Left ventricle myocardium inferior (tissue), 1 donor: ENCODE measurements at regions not wholly inside any gene's neighbourhood (a gene's known extent, or its start where the extent isn't known, plus 50 kb on each side); places are given as distances from the start of the nearest gene placed in this dataset.
"Not testable (repeated sequence)": the region's sequence is repeated elsewhere in the genome, so short reads cannot be mapped to it uniquely, and the experiment has no call there.

Source experiments
- DNase-seq: peaks from one replicate; pipeline ENCODE4 v3.0.0-alpha.2; 2020
- H3K27ac ChIP-seq: fragments of 200-600 bp; replicated peaks from 2 replicates; pipeline ENCODE4 v1.8.0; 2021
- H3K27me3 ChIP-seq: fragments of 200-600 bp; 2 replicates; pipeline ENCODE4 v1.8.0; 2021; ENCODE audit warnings: low read depth
- H3K36me3 ChIP-seq: fragments of 200-600 bp; 2 replicates; pipeline ENCODE4 v1.8.0; 2021
- H3K4me1 ChIP-seq: fragments of 200-600 bp; 2 replicates; pipeline ENCODE4 v1.8.0; 2021
- H3K4me3 ChIP-seq: fragments of 200-600 bp; 2 replicates; pipeline ENCODE4 v1.8.0; 2021; ENCODE audit warnings: mild to moderate bottlenecking, moderate library complexity
- H3K9me3 ChIP-seq: fragments of 200-600 bp; replicated peaks from 2 replicates; pipeline ENCODE4 v1.8.0; 2021
- intact Hi-C: fragments of 100-400 bp; cut with micrococcal nuclease; formaldehyde crosslinking; loops from one replicate; pipeline ENCODE4 v1.11.0; 2022
- TF ChIP-seq, protein P1 (sequence below): fragments of 200-600 bp; IDR thresholded peaks from 2 replicates; pipeline ENCODE4 v1.8.0; 2021; ENCODE audit warnings: antibody characterized with exemption, mild to moderate bottlenecking, borderline replicate concordance
- donor health status: DM: no; HTN: yes; CAD: no; lungs with severe emphysema.

DNA sequence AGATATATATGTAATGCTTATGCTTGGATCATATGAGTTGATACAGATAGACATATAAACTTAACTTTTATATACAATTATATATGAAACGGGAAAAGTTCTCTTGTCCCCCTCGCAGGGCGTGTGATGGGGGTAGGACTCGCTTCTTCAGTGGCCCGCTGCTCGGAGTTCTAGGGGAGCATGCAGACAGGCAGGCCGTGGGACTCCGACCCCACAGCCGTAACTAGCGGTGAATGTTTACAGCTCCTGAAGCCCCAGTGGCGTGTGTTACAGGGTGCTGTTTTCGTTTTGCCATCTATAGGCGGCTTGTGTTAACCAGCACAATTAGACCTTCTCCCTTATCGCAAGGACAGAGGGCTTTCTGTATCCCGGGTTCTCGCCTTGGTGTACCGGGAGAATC, 1899.8 kb downstream of the PCDH9 start:
- DNase-seq: no peak
- TF ChIP-seq, protein P1, sequence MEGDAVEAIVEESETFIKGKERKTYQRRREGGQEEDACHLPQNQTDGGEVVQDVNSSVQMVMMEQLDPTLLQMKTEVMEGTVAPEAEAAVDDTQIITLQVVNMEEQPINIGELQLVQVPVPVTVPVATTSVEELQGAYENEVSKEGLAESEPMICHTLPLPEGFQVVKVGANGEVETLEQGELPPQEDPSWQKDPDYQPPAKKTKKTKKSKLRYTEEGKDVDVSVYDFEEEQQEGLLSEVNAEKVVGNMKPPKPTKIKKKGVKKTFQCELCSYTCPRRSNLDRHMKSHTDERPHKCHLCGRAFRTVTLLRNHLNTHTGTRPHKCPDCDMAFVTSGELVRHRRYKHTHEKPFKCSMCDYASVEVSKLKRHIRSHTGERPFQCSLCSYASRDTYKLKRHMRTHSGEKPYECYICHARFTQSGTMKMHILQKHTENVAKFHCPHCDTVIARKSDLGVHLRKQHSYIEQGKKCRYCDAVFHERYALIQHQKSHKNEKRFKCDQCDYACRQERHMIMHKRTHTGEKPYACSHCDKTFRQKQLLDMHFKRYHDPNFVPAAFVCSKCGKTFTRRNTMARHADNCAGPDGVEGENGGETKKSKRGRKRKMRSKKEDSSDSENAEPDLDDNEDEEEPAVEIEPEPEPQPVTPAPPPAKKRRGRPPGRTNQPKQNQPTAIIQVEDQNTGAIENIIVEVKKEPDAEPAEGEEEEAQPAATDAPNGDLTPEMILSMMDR: no peak
- Histone ChIP-seq H3K4me3 (no peak overlapping the region), H3K4me1 (no peaks in the 10 kb centered on the region), H3K36me3 (no peaks in the 10 kb centered on the region), H3K9me3 (no peaks in the 10 kb centered on the region), H3K27me3 (no peaks in the 10 kb centered on the region), H3K27ac (no peak overlapping the region)
- intact Hi-C loops: no loop called here

DNA sequence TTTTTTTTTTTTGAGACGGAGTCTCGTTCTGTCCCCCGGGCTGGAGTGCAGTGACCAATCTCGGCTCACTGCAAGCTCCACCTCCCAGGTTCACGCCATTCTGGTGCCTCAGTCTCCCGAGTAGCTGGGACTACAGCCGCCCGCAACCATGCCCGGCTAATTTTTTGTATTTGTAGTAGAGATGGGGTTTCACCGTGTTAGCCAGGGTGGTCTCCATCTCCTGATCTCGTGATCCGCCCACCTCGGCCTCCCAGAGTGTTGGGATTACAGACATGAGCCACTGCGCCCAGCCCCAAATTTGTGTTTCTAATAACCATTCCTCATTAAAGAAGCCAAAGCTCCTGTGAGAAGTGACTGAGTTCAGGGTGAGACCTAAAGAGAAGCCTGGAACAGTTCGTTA, 1906.9 kb downstream of the PCDH9 start:
- intact Hi-C loops, H3K36me3 ChIP-seq, DNase-seq, H3K4me3 ChIP-seq, H3K27ac ChIP-seq, H3K27me3 ChIP-seq, H3K9me3 ChIP-seq, H3K4me1 ChIP-seq: not testable (repeated sequence)

DNA sequence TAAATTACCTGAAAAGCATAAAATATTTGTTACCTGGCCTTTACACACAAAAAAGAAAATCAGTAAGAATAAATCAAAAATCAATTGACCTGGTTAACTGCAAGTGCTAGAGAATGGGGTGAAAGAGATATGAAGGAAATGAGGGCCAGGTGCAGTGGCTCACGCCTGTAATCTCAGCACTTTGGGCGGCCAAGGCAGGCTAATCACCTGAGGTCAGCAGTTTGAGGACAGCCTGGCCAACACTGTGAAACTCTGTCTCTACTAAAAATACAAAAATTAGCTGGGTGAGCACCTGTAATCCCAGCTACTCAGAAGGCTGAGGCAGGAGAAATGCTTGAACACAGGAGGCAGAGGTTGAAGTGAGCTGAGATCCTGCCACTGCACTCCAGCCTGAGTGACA, 1908.7 kb downstream of the PCDH9 start:
- H3K27me3 ChIP-seq, H3K36me3 ChIP-seq, intact Hi-C loops: not testable (repeated sequence)

DNA sequence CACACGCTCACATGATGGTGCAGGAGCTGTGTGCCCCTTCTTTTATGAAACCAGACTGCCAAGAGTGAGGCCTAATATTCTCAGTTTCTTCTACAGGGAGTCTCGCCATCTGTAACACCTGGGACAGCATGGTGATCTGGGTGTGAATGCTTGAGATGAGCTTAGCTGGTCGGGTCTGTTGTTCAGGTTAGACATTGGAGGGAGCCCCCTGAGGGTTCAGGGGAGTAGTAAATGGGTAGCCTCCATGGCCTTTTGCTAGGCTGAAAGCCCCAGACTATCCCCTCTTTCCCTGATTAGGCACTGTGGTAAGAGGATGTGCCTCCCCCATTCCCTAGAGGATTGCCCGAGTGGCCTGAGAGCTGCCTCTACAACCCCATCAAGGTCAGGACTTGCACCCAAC, 1916.1 kb downstream of the PCDH9 start:
- intact Hi-C loops: no loop called here
- H3K9me3 ChIP-seq: peaks cover 32% of the 10 kb centered on the region
- no peak overlapping the region for H3K27ac ChIP-seq
- TF ChIP-seq, protein P1: no peak
- no peaks in the 10 kb centered on the region for H3K36me3 ChIP-seq
- no peaks in the 10 kb centered on the region for H3K27me3 ChIP-seq
- no peak overlapping the region for H3K4me3 ChIP-seq
- H3K4me1 ChIP-seq: no peaks in the 10 kb centered on the region
- DNase-seq: no peak

More for the DNA sequence above, 1908.7 kb downstream of the PCDH9 start:
- H3K4me3 ChIP-seq, H3K4me1 ChIP-seq, DNase-seq, H3K27ac ChIP-seq: not testable (repeated sequence)
- peaks cover 13% of the 10 kb centered on the region for H3K9me3 ChIP-seq

GRCh38 chr13:65310663-65311328, 1919.3 kb downstream of the PCDH9 start:
- no peak overlapping the region for H3K27ac ChIP-seq
- H3K4me3 ChIP-seq: no peak overlapping the region
- no peak for DNase-seq
- H3K27me3 ChIP-seq: no peaks in the 10 kb centered on the region
- intact Hi-C loops: no loop called here
- TF ChIP-seq, protein P1: no peak
- peaks cover 13% of the 10 kb centered on the region for H3K9me3 ChIP-seq
- H3K36me3 ChIP-seq: no peaks in the 10 kb centered on the region
- no peaks in the 10 kb centered on the region for H3K4me1 ChIP-seq

DNA sequence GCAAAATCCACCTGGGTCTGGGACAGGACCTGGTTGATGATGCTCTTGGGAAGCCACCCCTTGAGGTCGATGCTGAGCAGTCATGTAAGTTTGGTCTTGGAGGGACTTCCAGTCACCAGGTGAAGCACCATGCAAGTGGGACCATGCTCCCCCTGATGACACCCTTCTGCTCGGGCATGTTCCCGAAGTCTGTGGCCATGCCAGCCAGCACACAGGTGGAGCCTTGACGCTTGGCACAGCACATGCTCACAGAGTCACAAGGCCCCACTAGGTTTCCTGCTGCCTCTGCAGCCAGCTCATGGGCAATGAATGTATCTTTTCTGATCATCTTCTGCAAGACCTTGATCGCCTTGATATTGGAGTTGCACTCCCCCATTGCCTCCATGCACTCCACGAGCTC, 1920.2 kb downstream of the PCDH9 start:
- intact Hi-C loops: no loop called here
- no peaks in the 10 kb centered on the region for H3K4me1 ChIP-seq
- H3K9me3 ChIP-seq: peaks cover 8% of the 10 kb centered on the region
- no peak for DNase-seq
- no peaks in the 10 kb centered on the region for H3K36me3 ChIP-seq
- TF ChIP-seq, protein P1: no peak
- no peak overlapping the region for H3K27ac ChIP-seq
- no peaks in the 10 kb centered on the region for H3K27me3 ChIP-seq
- no peak overlapping the region for H3K4me3 ChIP-seq

GRCh38 chr13:65308729-65309128, 1921.4 kb downstream of the PCDH9 start:
- H3K4me1 ChIP-seq, H3K9me3 ChIP-seq, H3K4me3 ChIP-seq, DNase-seq, H3K27ac ChIP-seq, H3K27me3 ChIP-seq, intact Hi-C loops, H3K36me3 ChIP-seq: not testable (repeated sequence)
